ENCODE measurements at regions not wholly inside any gene's neighbourhood (a gene's known extent, or its start where the extent isn't known, plus 50 kb on each side); places are given as distances from the start of the nearest gene placed in this dataset.

DNA sequence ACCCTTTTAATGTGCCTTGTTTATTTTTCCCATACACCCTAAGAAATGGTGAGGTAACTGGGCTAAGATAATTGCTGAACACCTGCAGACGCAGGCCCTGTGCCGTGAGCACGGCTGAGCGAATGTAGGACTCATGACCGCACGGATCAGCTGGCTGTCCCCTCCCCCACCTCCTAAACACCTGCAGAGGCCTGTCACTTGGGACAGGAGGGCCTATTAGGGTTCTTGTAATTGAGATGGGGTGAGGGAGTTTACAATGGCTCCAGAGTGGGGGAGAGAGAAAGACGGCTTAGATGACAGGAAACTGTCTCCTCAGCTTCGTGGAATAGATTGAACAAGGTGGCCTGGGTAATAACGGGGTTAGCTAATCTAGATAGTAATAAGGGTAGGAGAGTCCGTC is 291.7 kb upstream of the HABP2 start:
- H3K4me1 ChIP-seq (ENCODE audit: control insufficient read depth, insufficient read depth, low read length) = no peaks in the 10 kb centered on the region
- intact Hi-C loops (cut with micrococcal nuclease) = no loop called here
- no peaks in the 10 kb centered on the region for H3K27me3 ChIP-seq (ENCODE audit: control insufficient read depth, insufficient read depth, low read length)
- H3K27ac ChIP-seq (ENCODE audit: low read length) = no peak overlapping the region
- DNase-seq = no peak
- Mint-ChIP-seq H3K4me3 (no peak overlapping the region), H3K27ac (no peak overlapping the region), H3K36me3 (no peaks in the 10 kb centered on the region), H3K9me3 (no peaks in the 10 kb centered on the region), H3K4me1 (no peaks in the 10 kb centered on the region), H3K27me3 (ENCODE audit: low read depth in 2 of 2) (peaks cover 5 to 8% of the 10 kb centered on the region in 2 donors)
- no peaks in the 10 kb centered on the region for H3K9me3 ChIP-seq (ENCODE audit: control insufficient read depth, insufficient read depth, low read length)
- no peak overlapping the region for H3K4me3 ChIP-seq (ENCODE audit: low read length)
- TF ChIP-seq, protein P1, sequence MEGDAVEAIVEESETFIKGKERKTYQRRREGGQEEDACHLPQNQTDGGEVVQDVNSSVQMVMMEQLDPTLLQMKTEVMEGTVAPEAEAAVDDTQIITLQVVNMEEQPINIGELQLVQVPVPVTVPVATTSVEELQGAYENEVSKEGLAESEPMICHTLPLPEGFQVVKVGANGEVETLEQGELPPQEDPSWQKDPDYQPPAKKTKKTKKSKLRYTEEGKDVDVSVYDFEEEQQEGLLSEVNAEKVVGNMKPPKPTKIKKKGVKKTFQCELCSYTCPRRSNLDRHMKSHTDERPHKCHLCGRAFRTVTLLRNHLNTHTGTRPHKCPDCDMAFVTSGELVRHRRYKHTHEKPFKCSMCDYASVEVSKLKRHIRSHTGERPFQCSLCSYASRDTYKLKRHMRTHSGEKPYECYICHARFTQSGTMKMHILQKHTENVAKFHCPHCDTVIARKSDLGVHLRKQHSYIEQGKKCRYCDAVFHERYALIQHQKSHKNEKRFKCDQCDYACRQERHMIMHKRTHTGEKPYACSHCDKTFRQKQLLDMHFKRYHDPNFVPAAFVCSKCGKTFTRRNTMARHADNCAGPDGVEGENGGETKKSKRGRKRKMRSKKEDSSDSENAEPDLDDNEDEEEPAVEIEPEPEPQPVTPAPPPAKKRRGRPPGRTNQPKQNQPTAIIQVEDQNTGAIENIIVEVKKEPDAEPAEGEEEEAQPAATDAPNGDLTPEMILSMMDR (IDR thresholded peaks at IDR 0.05) = no peak
- 66% methylated on average over 10 of the region's 10 CpGs for WGBS (ENCODE audit: insufficient coverage)
- no peak for ATAC-seq
- H3K36me3 ChIP-seq (ENCODE audit: control insufficient read depth, insufficient read depth, low read length) = no peaks in the 10 kb centered on the region

DNA sequence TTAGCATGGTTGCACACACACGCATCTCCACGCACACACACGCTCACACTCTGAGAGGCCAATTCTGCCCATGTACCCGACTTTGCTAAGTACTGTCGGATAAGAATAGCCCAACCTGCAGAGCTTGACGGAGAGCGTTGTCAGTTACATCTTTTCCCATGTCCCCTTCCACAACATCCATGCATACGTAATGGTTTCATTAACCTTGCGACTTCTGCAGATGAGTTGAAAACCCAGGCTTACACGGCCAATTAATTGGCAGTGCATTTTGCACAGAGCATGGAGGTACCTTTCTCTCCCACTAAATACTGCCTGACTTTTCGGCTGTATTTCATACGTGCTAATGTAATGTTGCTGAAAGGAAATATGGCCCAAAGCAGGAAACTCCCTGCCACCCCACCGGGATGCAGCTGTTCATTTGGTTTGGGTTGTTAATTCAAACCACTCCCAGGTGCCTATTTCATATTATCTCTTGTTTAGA is 291.2 kb upstream of the HABP2 start:
- Histone ChIP-seq H3K36me3 (ENCODE audit: control insufficient read depth, insufficient read depth, low read length) (no peaks in the 10 kb centered on the region), H3K9me3 (ENCODE audit: control insufficient read depth, insufficient read depth, low read length) (no peaks in the 10 kb centered on the region), H3K4me1 (ENCODE audit: control insufficient read depth, insufficient read depth, low read length) (no peaks in the 10 kb centered on the region), H3K27me3 (ENCODE audit: control insufficient read depth, insufficient read depth, low read length) (no peaks in the 10 kb centered on the region), H3K27ac (ENCODE audit: low read length) (no peak overlapping the region), H3K4me3 (ENCODE audit: low read length) (no peak overlapping the region)
- Mint-ChIP-seq H3K4me3 (no peak overlapping the region), H3K9me3 (no peaks in the 10 kb centered on the region), H3K27ac (no peak overlapping the region), H3K36me3 (no peaks in the 10 kb centered on the region), H3K4me1 (no peaks in the 10 kb centered on the region), H3K27me3 (ENCODE audit: low read depth in 2 of 2) (peaks cover 5 to 8% of the 10 kb centered on the region in 2 donors)
- DNase-seq = no peak
- intact Hi-C loops (cut with micrococcal nuclease) = no loop called here
- TF ChIP-seq, protein P1 (IDR thresholded peaks at IDR 0.05) = no peak
- ATAC-seq = no peak
- WGBS (ENCODE audit: insufficient coverage) = 72% methylated on average over 11 of the region's 13 CpGs

DNA sequence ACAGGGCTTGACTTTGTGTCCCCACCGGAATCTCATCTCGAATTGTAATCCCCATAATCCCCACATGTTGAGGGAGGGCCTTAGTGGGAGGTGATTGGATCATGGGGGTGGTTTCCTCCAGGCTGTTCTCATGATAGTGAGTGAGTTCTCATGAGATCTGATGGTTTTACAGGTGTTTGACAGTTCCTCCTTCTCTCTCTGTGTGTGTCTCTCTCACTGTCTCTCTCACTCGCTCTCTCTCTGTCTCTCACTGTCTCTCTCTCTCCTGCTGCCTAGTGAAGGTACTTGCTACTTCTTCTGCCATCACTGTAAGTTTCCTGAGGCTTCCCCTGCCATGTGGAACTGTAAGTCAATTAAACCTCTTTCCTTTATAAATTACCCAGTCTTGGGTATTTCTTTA is 289.8 kb upstream of the HABP2 start:
- H3K27ac Mint-ChIP-seq = no peak overlapping the region
- no peaks in the 10 kb centered on the region for H3K9me3 ChIP-seq (ENCODE audit: control insufficient read depth, insufficient read depth, low read length)
- H3K9me3 Mint-ChIP-seq = no peaks in the 10 kb centered on the region
- no peak for ATAC-seq
- no peaks in the 10 kb centered on the region for H3K4me1 Mint-ChIP-seq
- no peak overlapping the region for H3K27ac ChIP-seq (ENCODE audit: low read length)
- H3K4me3 ChIP-seq (ENCODE audit: low read length) = no peak overlapping the region
- 79% methylated on average over 3 of the region's 3 CpGs for WGBS (ENCODE audit: insufficient coverage)
- TF ChIP-seq, protein P1 (IDR thresholded peaks at IDR 0.05) = no peak
- H3K27me3 ChIP-seq (ENCODE audit: control insufficient read depth, insufficient read depth, low read length) = no peaks in the 10 kb centered on the region
- intact Hi-C loops (cut with micrococcal nuclease) = no loop called here
- H3K36me3 Mint-ChIP-seq = no peaks in the 10 kb centered on the region
- DNase-seq = no peak
- H3K4me1 ChIP-seq (ENCODE audit: control insufficient read depth, insufficient read depth, low read length) = no peaks in the 10 kb centered on the region
- H3K36me3 ChIP-seq (ENCODE audit: control insufficient read depth, insufficient read depth, low read length) = no peaks in the 10 kb centered on the region
- no peak overlapping the region for H3K4me3 Mint-ChIP-seq
- peaks cover 2 to 5% of the 10 kb centered on the region in 2 donors for H3K27me3 Mint-ChIP-seq (ENCODE audit: low read depth in 2 of 2)

DNA sequence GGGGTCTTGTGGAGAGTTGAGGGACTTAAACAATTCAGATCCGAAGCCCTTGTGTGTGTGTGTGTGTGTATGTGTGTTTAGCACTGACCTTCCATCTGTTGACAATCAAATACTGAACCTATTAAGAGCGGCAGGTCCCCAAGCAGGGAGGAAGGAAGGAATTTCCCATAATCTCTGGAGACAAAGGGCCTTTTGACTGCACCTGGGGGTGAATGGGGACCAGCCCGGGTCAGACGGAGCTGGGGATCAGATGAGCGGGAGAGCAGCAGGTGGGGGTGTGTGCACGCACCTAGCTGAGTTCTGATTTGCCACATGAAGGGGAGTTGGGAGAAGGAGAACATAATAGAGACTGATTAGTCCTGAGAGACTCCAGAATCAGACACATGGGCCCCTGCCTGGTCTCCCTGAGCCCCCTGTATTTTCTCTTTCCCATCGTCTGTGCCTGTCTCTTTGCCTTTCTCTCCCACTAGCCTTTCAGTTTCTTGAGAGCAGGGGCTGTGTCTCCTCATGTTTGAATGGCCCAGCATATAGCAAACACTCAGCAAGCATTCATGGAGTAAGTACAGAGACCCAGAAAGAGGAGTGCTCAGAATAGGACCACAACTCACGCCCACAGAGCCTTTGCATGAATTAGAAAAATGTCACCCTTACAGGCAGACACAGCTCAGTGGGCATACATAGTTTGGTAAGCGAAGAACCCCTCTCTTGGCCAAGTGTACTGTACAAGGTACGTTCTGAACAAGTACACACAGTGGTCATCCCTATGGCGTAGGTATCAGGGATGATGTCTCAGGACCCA is 288.3 kb upstream of the HABP2 start:
- 80% methylated on average over 11 of the region's 11 CpGs for WGBS (ENCODE audit: insufficient coverage)
- H3K36me3 ChIP-seq (ENCODE audit: control insufficient read depth, insufficient read depth, low read length) = no peaks in the 10 kb centered on the region
- intact Hi-C loops (cut with micrococcal nuclease) = no loop called here
- no peak overlapping the region for H3K4me3 Mint-ChIP-seq
- ATAC-seq (no peak), DNase-seq (no peak)
- H3K4me1 Mint-ChIP-seq = no peaks in the 10 kb centered on the region
- TF ChIP-seq, protein P1 (IDR thresholded peaks at IDR 0.05) = no peak
- H3K27me3 ChIP-seq (ENCODE audit: control insufficient read depth, insufficient read depth, low read length) = no peaks in the 10 kb centered on the region
- no peaks in the 10 kb centered on the region for H3K9me3 ChIP-seq (ENCODE audit: control insufficient read depth, insufficient read depth, low read length)
- H3K9me3 Mint-ChIP-seq = no peaks in the 10 kb centered on the region
- H3K27ac ChIP-seq (ENCODE audit: low read length) = no peak overlapping the region
- no peak overlapping the region for H3K27ac Mint-ChIP-seq
- H3K36me3 Mint-ChIP-seq = no peaks in the 10 kb centered on the region
- H3K27me3 Mint-ChIP-seq (ENCODE audit: low read depth in 2 of 2) = peaks cover 3 to 16% of the 10 kb centered on the region in 2 donors
- no peak overlapping the region for H3K4me3 ChIP-seq (ENCODE audit: low read length)
- no peaks in the 10 kb centered on the region for H3K4me1 ChIP-seq (ENCODE audit: control insufficient read depth, insufficient read depth, low read length)

Measured in natural killer cell (primary cell).